Suppressor macrophage (primary cell): ENCODE measurements at regions not wholly inside any gene's neighbourhood (a gene's known extent, or its start where the extent isn't known, plus 50 kb on each side); places are given as distances from the start of the nearest gene placed in this dataset.
"Not testable (repeated sequence)": the region's sequence is repeated elsewhere in the genome, so short reads cannot be mapped to it uniquely, and the experiment has no call there.

Experiments
- DNase-seq, 4 experiments: peaks; one replicate each; pipeline ENCODE4 v3.0.0-alpha.2; 2020 to 2022

DNA sequence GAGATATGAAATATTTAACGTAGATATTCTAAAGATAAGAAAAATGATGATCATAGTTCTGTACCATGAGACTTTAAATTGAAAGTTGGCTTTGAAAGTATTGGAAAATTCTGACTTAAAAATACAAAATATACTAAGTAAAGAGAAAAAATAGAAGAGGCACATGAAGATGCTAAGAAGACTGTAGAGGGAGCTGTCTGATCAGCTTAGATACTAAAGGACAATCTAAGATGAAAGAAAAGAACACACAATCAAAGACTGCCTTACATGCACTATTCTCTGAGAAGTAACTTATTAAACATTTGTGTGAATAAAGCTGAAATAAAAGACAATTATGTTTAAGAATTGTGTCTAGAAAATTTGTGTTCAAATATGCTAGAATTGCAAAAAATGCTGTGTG, 55.1 kb downstream of the RBMXL2 start:
- DNase-seq: peak in 2 of 4 experiments; percentile 14 to 26

DNA sequence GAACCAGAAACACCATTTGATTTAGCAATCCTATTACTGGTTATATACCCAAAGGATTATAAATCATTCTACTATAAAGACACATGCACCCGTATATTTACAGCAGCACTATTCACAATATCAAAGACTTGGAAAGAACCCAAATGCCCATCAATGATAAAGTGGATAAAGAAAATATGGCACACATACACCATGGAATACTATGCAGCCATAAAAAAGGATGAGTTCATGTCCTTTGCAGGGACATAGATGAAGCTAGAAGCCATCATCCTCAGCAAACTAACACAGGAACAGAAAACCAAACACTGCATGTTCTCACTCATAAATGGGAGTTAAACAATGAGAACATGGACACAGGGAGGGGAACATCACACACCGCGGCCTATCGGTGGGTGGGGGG, 61.3 kb downstream of the RBMXL2 start:
- not testable (repeated sequence) for DNase-seq

DNA sequence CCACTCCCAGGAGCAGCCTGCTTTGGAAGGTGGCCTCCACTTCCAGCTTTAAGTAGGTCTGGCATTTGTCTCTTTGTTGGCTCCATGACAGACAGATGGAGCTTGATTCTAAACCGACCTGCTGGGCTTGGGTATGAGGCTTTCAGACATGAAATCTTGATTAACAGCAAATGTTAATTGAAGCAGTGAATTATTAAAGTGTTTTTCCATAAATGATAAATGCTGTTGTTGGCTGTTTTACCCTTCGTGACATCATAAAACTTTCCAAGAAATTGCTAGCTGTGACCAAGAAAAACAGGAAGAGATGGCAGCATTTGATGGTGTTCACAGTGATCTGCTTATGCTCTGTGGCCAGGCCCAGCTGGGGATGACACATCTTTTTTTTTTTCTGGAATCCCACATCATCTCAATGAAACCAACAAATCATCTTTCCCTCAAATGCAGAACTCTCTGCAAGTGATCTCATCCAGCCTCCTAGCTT, 66.1 kb downstream of the RBMXL2 start:
- peak; percentile 24 to 74 (median 54) for DNase-seq

DNA sequence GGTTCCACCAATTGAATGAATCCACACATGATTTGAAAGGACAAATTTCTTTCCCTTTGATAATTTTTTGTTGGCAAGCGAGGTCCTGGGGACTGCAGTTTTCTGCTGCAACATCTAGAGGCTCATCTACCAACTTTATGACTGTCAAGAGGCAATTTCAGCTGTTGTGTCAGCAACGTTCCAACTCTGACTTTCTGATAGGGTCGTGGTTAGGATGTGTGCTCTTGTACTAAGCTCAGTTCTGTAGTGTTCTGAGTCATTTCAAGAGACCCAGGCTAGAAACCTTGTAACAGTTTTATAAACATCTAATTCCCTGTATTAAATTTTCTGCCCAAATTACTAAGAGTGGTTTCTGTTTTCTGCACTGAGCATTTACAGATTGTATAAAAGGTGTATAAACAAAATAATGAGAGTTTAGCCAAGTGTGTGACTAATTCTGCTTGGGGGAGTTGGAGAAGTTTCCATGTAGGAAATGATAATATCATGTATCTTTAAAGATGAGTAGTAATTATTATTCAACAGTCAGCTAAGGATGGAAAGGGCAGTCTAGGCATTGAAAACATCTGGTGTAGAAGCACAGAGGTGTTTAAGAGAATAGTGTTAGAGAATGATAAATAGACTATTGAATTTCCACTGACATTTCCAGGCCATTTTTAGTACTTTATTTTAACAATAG, 72.2 kb downstream of the RBMXL2 start:
- no peak for DNase-seq

DNA sequence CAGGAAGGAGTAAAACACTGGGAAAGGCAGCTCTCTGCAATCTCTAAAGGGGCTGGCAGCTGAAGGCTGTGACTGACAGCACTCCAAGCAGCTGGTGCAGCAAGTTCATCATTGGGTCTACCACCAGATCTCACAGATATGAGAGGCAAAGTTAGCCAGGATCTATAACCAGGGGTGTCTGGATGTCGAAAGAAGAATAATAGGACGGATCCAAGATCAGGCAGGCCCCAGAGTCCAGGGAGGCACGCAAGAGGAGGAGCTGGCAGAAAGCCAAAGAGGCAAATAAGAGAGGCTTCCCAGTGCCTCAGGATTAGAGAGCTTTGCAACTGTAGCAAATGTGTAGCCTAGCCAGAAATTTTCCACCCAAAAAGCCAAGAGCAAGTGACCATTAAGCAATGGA, 77.1 kb downstream of the RBMXL2 start:
- no peak for DNase-seq

DNA sequence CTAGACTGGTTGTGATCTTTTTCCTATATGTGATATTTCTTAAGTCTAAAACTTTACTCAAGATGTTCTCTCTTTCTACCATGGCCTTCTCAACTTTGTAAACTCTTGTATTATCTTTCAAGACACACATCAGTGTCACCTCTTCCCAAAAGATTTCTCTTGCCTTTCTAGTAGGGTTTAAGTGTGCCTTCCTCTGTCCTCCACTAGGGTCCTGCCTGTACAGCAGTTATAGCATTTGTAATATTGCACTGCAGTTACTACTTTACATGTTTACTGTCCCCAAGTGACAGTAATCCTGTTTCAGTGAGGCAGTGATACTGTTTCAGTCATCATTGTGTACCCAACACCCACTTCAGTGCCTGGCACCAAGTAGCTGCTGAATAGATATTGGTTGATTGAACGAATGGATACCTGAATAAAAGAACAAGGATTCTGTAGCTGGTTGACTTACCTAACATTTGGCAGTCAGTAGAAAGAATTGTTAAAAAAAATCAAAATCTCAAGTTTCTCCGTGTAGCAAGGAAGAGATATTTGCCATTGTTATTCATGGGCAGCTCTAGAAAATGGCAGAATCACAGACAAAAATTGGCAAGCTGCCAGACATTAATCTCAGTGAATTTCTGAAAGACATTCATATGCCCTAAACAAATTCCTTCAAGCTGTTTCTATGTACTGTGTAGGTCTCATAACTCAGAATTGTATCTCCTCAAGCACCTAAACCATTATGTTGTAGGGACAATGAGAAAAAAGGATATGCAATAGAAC, 79.4 kb downstream of the RBMXL2 start:
- DNase-seq: no peak

DNA sequence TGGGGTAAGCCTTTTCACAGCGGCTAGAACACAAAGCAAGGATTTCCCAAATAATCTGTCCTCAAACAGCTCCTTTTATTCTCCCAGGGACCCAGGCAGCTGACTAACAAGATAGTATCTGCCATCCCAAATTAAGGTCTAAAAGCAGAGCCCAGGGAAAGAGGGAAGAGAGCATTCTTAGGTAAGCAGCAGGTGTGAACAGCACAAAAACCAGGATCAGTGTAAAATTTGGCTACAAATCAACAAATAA, 79.9 kb downstream of the RBMXL2 start:
- no peak for DNase-seq

DNA sequence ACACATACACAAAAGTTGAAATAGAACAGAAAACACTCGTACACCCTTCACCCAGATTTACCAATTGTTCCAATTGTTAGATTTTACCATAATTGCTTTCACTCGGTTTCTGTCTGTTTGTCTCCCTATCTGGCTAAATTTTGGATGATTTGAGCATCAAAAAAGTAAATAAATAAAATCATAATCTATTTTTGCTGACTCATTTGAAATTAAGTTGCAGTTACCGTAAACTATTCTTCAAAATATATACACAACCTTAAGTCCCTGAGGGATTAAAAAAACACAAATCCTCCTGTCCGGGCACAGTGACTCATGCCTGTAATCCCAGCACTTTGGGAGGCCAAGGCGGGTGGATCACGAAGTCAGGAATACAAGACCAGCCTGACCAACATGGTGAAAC, 81.3 kb upstream of the SYT9 start:
- DNase-seq: no peak

DNA sequence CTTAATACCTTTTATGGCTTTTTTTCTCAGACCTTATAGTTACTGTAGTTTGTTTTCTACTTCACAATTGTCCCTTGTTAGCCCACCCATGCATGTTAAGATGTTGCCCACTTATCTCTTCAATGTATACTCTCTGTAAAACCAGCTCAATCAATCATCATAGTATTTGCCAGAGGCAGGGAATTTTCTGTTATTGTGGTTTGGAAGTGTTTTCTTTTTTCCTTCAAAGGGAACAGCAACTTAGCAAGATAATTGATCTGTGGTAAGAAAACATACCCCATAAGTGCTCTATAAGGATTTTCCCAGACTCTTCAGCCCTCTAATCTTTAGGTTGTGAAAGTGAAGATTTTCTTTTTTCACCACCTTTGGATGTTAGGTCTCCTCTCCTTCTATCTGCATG, 76.7 kb upstream of the SYT9 start:
- DNase-seq: no peak

DNA sequence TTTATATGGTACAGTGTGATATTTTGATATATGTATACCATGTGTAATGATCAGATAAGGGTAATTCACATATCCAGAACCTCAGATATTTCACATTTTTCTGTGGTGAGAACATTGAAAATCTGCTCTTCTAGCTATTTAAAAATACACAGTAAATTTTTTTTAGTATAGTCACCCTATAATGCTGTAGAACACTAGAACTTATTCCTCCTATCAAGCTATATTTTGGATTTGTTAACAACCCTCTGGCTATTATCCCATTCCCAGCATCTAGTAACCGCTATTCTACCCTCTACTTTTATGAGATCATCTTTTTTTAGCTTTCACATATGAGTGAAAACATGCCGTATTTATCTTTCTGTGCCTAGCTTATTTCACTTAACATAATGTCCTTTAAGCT, 65.5 kb upstream of the SYT9 start:
- no peak for DNase-seq

DNA sequence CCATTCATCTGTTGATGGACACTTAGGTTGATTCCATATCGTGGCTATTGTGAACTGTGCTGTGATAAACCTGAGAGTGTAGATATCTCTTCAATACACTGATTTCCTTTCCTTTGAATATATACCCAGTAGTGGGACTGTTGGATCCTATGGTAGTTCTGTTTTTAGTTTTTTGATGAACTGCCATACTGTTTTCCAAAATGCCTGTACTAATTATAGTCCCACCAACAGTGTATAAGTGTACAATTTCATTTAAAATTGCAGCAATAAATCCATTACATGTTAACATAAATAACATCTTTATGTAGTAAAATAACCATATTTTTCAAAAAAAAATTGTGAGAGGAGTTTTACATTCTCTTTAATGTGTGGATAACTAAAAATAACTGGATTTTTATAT, 65.0 kb upstream of the SYT9 start:
- DNase-seq: no peak

DNA sequence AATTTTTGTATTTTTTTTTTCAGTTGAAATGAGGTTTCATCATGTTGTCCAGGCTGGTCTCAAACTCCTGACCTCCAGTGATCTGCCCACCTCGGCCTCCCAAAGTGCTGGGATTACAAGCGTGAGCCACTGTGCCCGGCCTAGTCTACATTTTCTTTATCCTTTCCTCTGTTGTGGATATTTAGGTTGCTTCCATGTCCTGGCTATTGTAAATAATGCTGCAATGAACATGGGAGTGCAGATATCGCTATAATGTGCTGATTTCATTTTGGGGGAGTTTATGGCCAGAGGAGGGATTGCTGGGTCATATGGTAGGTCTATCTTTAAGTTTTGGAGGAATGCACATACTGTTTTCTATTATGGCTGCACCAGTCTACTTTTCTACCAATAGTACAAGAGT, 58.9 kb upstream of the SYT9 start:
- not testable (repeated sequence) for DNase-seq

DNA sequence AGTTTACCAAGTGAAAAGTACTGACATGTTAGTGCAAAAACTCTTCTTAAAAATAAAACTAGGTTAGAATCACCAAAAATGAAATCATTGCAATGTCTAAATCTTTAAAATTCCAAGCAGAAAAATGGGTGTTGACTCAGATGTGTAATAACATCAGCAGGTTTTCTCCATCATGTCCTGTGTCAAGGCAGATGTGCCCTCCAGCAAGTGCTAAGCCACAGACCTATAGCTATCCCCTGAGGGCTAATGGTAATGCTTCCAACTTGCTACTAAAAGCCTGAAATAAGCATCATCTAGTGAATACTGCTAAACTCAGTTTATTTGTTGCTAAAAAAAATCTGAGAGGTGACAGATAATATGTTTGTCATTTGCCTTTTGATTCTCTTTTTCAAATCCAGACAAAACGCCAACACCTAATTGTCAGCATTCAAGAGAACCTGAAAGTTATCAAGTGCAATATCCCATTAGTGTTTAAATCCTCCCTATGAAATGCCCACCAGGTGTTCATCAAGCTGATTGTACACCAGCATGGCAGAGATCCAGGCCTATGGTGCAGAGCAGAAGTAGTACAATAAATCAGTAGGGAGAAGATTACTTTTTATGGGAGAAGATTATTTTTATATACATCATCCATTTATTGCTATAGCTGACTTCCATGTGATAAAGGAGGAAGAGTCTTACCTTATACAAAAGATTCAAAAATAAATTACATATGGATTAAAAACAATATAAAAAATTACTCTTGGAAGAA, 55.1 kb upstream of the SYT9 start:
- DNase-seq: no peak

DNA sequence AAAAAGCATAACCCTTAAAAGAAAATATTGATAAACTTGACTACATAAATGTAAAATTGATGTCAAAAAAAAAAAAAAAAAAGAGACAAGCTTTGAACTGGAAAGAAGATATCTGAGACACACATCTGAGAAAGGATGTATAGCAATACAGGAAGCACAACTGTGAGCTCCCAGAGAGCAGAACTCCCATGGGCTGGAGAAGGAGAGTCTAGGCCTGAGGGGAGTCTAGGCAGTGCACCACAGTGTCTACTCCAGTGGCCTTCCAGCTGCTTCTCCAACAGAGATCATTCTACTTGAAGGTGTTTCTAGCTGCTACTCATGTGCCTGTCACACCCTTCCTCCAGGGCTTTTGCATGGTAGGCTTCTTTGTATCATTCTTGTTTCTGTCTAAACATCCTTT, 54.2 kb upstream of the SYT9 start:
- no peak for DNase-seq
